ENCODE measurements at regions not wholly inside any gene's neighbourhood (a gene's known extent, or its start where the extent isn't known, plus 50 kb on each side); places are given as distances from the start of the nearest gene placed in this dataset.

DNA sequence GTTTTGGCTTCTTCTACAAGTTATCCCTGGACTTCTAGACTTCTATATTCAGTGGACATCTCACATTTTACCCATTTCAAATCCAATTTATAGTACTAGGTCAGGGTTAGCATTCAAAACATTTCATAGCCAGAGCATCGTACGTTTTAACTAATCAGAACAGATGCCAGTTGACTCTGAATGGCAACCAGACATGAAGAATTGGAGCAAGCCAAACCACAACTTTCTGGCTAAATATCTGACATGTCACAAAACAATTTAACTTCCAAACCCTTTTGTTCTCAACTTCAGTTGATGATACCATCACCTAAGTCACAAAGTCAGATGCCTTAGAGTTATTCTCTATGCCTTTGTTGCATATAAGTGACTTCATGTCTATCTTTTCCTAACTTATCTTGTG lies 1105.7 kb downstream of the XPNPEP1 start:
- H3K36me3 ChIP-seq (ENCODE audit: control insufficient read depth in 4 of 4, insufficient read depth in 3 of 4, low read depth in 1 of 4, low read length in 3 of 4) = no peaks in the 10 kb centered on the region
- no peaks in the 10 kb centered on the region for H3K4me1 ChIP-seq (ENCODE audit: control insufficient read depth in 4 of 4, insufficient read depth in 4 of 4, low read length in 3 of 4)
- no peaks in the 10 kb centered on the region for H3K9me3 ChIP-seq (ENCODE audit: control insufficient read depth in 4 of 4, low read length in 3 of 4)
- H3K27me3 ChIP-seq (ENCODE audit: control insufficient read depth in 4 of 4, insufficient read depth in 4 of 4, low read length in 3 of 4) = no peaks in the 10 kb centered on the region
- no peak overlapping the region for H3K9ac ChIP-seq (ENCODE audit: low read depth in 1 of 2, low read length in 2 of 2)
- TF ChIP-seq FOXA2 (IDR thresholded peaks at IDR 0.05) = no peak
- no peak for TF ChIP-seq HNF4A (conservative IDR thresholded peaks at IDR 0.05)
- no peak for TF ChIP-seq CTCF (IDR thresholded peaks at IDR 0.05; ENCODE audit: low read depth, low read length, missing input control)
- no peak for TF ChIP-seq HNF4G (IDR thresholded peaks at IDR 0.05)
- TF ChIP-seq, protein P1, sequence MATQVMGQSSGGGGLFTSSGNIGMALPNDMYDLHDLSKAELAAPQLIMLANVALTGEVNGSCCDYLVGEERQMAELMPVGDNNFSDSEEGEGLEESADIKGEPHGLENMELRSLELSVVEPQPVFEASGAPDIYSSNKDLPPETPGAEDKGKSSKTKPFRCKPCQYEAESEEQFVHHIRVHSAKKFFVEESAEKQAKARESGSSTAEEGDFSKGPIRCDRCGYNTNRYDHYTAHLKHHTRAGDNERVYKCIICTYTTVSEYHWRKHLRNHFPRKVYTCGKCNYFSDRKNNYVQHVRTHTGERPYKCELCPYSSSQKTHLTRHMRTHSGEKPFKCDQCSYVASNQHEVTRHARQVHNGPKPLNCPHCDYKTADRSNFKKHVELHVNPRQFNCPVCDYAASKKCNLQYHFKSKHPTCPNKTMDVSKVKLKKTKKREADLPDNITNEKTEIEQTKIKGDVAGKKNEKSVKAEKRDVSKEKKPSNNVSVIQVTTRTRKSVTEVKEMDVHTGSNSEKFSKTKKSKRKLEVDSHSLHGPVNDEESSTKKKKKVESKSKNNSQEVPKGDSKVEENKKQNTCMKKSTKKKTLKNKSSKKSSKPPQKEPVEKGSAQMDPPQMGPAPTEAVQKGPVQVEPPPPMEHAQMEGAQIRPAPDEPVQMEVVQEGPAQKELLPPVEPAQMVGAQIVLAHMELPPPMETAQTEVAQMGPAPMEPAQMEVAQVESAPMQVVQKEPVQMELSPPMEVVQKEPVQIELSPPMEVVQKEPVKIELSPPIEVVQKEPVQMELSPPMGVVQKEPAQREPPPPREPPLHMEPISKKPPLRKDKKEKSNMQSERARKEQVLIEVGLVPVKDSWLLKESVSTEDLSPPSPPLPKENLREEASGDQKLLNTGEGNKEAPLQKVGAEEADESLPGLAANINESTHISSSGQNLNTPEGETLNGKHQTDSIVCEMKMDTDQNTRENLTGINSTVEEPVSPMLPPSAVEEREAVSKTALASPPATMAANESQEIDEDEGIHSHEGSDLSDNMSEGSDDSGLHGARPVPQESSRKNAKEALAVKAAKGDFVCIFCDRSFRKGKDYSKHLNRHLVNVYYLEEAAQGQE (IDR thresholded peaks at IDR 0.05) = no peak
- TF ChIP-seq TAF1 (conservative IDR thresholded peaks at IDR 0.05) = no peak
- no peak for TF ChIP-seq YY1 (IDR thresholded peaks at IDR 0.05)
- TF ChIP-seq, protein P2, sequence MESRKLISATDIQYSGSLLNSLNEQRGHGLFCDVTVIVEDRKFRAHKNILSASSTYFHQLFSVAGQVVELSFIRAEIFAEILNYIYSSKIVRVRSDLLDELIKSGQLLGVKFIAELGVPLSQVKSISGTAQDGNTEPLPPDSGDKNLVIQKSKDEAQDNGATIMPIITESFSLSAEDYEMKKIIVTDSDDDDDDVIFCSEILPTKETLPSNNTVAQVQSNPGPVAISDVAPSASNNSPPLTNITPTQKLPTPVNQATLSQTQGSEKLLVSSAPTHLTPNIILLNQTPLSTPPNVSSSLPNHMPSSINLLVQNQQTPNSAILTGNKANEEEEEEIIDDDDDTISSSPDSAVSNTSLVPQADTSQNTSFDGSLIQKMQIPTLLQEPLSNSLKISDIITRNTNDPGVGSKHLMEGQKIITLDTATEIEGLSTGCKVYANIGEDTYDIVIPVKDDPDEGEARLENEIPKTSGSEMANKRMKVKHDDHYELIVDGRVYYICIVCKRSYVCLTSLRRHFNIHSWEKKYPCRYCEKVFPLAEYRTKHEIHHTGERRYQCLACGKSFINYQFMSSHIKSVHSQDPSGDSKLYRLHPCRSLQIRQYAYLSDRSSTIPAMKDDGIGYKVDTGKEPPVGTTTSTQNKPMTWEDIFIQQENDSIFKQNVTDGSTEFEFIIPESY (IDR thresholded peaks at IDR 0.05) = no peak
- TF ChIP-seq JUND (IDR thresholded peaks at IDR 0.05) = no peak
- no peak for TF ChIP-seq RXRA (IDR thresholded peaks at IDR 0.05)
- no peak overlapping the region for H3K4me3 ChIP-seq (ENCODE audit: low read depth in 1 of 3, low read length in 3 of 3)
- DNase-seq (ENCODE audit: low spot score) = no peak
- H3K27ac ChIP-seq (ENCODE audit: low read depth in 1 of 2, low read length in 2 of 2) = no peak overlapping the region
- 80% methylated on average over 2 of the region's 2 CpGs for WGBS

GRCh38 chr10:108817135-108817534 lies 1106.2 kb downstream of the XPNPEP1 start:
- DNase-seq (ENCODE audit: low spot score) = no peak
- H3K9ac ChIP-seq (ENCODE audit: low read depth in 1 of 2, low read length in 2 of 2) = no peak overlapping the region
- H3K36me3 ChIP-seq (ENCODE audit: control insufficient read depth in 4 of 4, insufficient read depth in 3 of 4, low read depth in 1 of 4, low read length in 3 of 4) = no peaks in the 10 kb centered on the region
- no peaks in the 10 kb centered on the region for H3K9me3 ChIP-seq (ENCODE audit: control insufficient read depth in 4 of 4, low read length in 3 of 4)
- no peaks in the 10 kb centered on the region for H3K27me3 ChIP-seq (ENCODE audit: control insufficient read depth in 4 of 4, insufficient read depth in 4 of 4, low read length in 3 of 4)
- 67% methylated on average over 3 of the region's 3 CpGs for WGBS
- TF ChIP-seq, protein P3, sequence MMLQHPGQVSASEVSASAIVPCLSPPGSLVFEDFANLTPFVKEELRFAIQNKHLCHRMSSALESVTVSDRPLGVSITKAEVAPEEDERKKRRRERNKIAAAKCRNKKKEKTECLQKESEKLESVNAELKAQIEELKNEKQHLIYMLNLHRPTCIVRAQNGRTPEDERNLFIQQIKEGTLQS (IDR thresholded peaks at IDR 0.05) = no peak
- H3K4me1 ChIP-seq (ENCODE audit: control insufficient read depth in 4 of 4, insufficient read depth in 4 of 4, low read length in 3 of 4) = no peaks in the 10 kb centered on the region
- H3K4me3 ChIP-seq (ENCODE audit: low read depth in 1 of 3, low read length in 3 of 3) = no peak overlapping the region
- H3K27ac ChIP-seq (ENCODE audit: low read depth in 1 of 2, low read length in 2 of 2) = no peak overlapping the region

- H3K9ac ChIP-seq (ENCODE audit: low read depth in 1 of 2, low read length in 2 of 2) = no peak overlapping the region
- H3K4me3 ChIP-seq (ENCODE audit: low read depth in 1 of 3, low read length in 3 of 3) = no peak overlapping the region
- no peaks in the 10 kb centered on the region for H3K9me3 ChIP-seq (ENCODE audit: control insufficient read depth in 4 of 4, low read length in 3 of 4)
- no peak for DNase-seq (ENCODE audit: low spot score)
- 90% methylated on average over 2 of the region's 2 CpGs for WGBS
- H3K36me3 ChIP-seq (ENCODE audit: control insufficient read depth in 4 of 4, insufficient read depth in 3 of 4, low read depth in 1 of 4, low read length in 3 of 4) = no peaks in the 10 kb centered on the region
- peaks cover 0 to 5% (median 0%) of the 10 kb centered on the region in 4 donors for H3K4me1 ChIP-seq (ENCODE audit: control insufficient read depth in 4 of 4, insufficient read depth in 4 of 4, low read length in 3 of 4)
- no peak overlapping the region for H3K27ac ChIP-seq (ENCODE audit: low read depth in 1 of 2, low read length in 2 of 2)
- H3K27me3 ChIP-seq (ENCODE audit: control insufficient read depth in 4 of 4, insufficient read depth in 4 of 4, low read length in 3 of 4) = no peaks in the 10 kb centered on the region
- TF ChIP-seq HNF4A (conservative IDR thresholded peaks at IDR 0.05) = no peak
- TF ChIP-seq, protein P3 (IDR thresholded peaks at IDR 0.05) = no peak
- TF ChIP-seq YY1 (IDR thresholded peaks at IDR 0.05) = no peak
- TF ChIP-seq CTCF (IDR thresholded peaks at IDR 0.05; ENCODE audit: low read depth, low read length, missing input control) = no peak
- no peak for TF ChIP-seq TAF1 (conservative IDR thresholded peaks at IDR 0.05)
- no peak for TF ChIP-seq FOXA1 (IDR thresholded peaks at IDR 0.05)
- no peak for TF ChIP-seq FOXA2 (IDR thresholded peaks at IDR 0.05)
- TF ChIP-seq GABPA (IDR thresholded peaks at IDR 0.05 in 1 of 2, conservative IDR thresholded peaks at IDR 0.05 in 1 of 2) = no peak
Observed at GRCh38 chr10:108812906-108813305, 1110.4 kb downstream of the XPNPEP1 start.

All from liver (tissue), 8 donors.